ENCODE measurements at regions not wholly inside any gene's neighbourhood (a gene's known extent, or its start where the extent isn't known, plus 50 kb on each side); places are given as distances from the start of the nearest gene placed in this dataset.

DNA sequence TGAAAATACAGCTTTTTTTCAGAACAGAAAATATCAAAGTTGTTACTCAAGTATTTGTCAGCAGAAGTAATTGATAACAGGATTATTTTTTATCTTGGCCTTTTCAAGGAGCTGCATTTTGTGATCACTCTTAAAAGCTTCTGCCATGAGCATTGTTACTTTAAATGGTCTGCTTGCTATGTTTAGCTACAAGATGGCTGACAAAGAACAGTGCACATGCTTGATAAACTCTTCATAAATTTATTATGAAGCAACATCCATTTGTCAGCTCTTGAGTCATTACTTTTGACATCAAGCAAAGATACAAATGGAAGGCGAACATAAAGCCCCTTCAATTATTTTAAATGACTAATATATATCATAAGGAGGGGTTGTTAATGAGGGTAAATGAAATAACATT, 205.4 kb upstream of the RPS6KA3 start:
- in situ Hi-C loops (cut with MboI): no loop called here
- no peak for FAIRE-seq
- no peaks in the 10 kb centered on the region for H3K79me2 ChIP-seq (ENCODE audit: control insufficient read depth, insufficient read depth, low read length)
- H2AFZ ChIP-seq (ENCODE audit: low read depth, low read length): no peak overlapping the region
- TF ChIP-seq MYNN (IDR thresholded peaks at IDR 0.05): no peak
- no peak for TF ChIP-seq MYNN (CRISPR knock-in tag; IDR thresholded peaks at IDR 0.05)
- no peak for TF ChIP-seq ZNF696 (CRISPR knock-in tag; conservative IDR thresholded peaks at IDR 0.05)
- no peak for TF ChIP-seq ZNF436 (CRISPR knock-in tag; IDR thresholded peaks at IDR 0.05)
- TF ChIP-seq SRSF3 (IDR thresholded peaks at IDR 0.05; ENCODE audit: insufficient read depth, low read length): no peak
- no peak for TF ChIP-seq HOXB6 (CRISPR knock-in tag; IDR thresholded peaks at IDR 0.05; ENCODE audit: borderline replicate concordance)
- no peak for TF ChIP-seq POLR2AphosphoS2 (IDR thresholded peaks at IDR 0.05; ENCODE audit: low read length)
- no peak for TF ChIP-seq HDAC2 (IDR thresholded peaks at IDR 0.05)
- TF ChIP-seq NFRKB (IDR thresholded peaks at IDR 0.05; ENCODE audit: low read depth): no peak
- TF ChIP-seq YY1 (IDR thresholded peaks at IDR 0.05; ENCODE audit: borderline replicate concordance in 1 of 3, control insufficient read depth in 1 of 3, extremely low read depth in 1 of 3, insufficient read depth in 3 of 3, insufficient read length in 1 of 3, insufficient replicate concordance in 2 of 3, low read depth in 1 of 3, low read length in 2 of 3): no peak
- TF ChIP-seq, protein P1, sequence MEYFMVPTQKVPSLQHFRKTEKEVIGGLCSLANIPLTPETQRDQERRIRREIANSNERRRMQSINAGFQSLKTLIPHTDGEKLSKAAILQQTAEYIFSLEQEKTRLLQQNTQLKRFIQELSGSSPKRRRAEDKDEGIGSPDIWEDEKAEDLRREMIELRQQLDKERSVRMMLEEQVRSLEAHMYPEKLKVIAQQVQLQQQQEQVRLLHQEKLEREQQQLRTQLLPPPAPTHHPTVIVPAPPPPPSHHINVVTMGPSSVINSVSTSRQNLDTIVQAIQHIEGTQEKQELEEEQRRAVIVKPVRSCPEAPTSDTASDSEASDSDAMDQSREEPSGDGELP (CRISPR knock-in tag; IDR thresholded peaks at IDR 0.05; ENCODE audit: borderline replicate concordance): no peak
- TF ChIP-seq ZNF23 (CRISPR knock-in tag; IDR thresholded peaks at IDR 0.05): no peak
- no peak for TF ChIP-seq ZFPM2 (CRISPR knock-in tag; IDR thresholded peaks at IDR 0.05)
- no peak for TF ChIP-seq POLR2AphosphoS5 (IDR thresholded peaks at IDR 0.05; ENCODE audit: control insufficient read depth, insufficient read depth, low read depth, low read length)
- H3K27ac ChIP-seq (ENCODE audit: extremely low read depth, low read depth, low read length): no peak overlapping the region
- H3K4me2 ChIP-seq (ENCODE audit: insufficient read depth, low read length): no peak overlapping the region
- no peaks in the 10 kb centered on the region for H4K20me1 ChIP-seq (replicated peaks; ENCODE audit: control insufficient read depth, insufficient read depth, low read length)
- DNase-seq (ENCODE audit: extremely low read depth in 1 of 4, low spot score in 3 of 4): no peak
- POLR2A ChIA-PET: interaction anchor here (0.7 kb wide), 1 partner anchor 133 kb away, joined by 3 read pairs; no protein-coding TSS in a partner anchor
- H3K9me1 ChIP-seq (ENCODE audit: control insufficient read depth, insufficient read depth, low read length): no peaks in the 10 kb centered on the region
- intact Hi-C loops (cut with micrococcal nuclease): no loop called here
- 0% methylated on average over 1 of the region's 1 CpG for WGBS (ENCODE audit: insufficient coverage, low coverage, missing lambda C conversion rate)
- no peaks in the 10 kb centered on the region for H3K27me3 ChIP-seq (ENCODE audit: control insufficient read depth in 2 of 2, insufficient read depth in 2 of 2, low read length in 2 of 2)
- H3K9me3 ChIP-seq (replicated peaks; ENCODE audit: control insufficient read depth, insufficient read depth, low read depth, low read length): no peaks in the 10 kb centered on the region
- CTCF ChIA-PET (ENCODE audit: low intra/inter-chr PET ratio): interaction anchor here (0.6 kb wide), 1 partner anchor 568 kb away, joined by 3 read pairs; no protein-coding TSS in a partner anchor
- H3K36me3 ChIP-seq (ENCODE audit: control insufficient read depth, insufficient read depth, low read length): no peaks in the 10 kb centered on the region
- H3K9ac ChIP-seq (ENCODE audit: insufficient read depth in 1 of 2, low read depth in 2 of 2, low read length in 2 of 2): no peak overlapping the region
- no peak for ATAC-seq
- no peak overlapping the region for H3K4me3 ChIP-seq
- no peaks in the 10 kb centered on the region for H3K4me1 ChIP-seq (replicated peaks in 1 of 2; ENCODE audit: control insufficient read depth in 2 of 2, insufficient read depth in 2 of 2, low read length in 2 of 2)
- no TSS peak for BruUV-seq (replicated peaks)

Data from K562 (cell line).